K562 (cell line): ENCODE measurements at regions not wholly inside any gene's neighbourhood (a gene's known extent, or its start where the extent isn't known, plus 50 kb on each side); places are given as distances from the start of the nearest gene placed in this dataset.

ENCODE experiments used
- ARID4B ChIP-seq: sonication (generic); formaldehyde crosslinking; IDR thresholded peaks from 2 replicates; pipeline ENCODE4 v1.8.0; 2022; ENCODE audit warnings: mild to moderate bottlenecking, missing genetic modification reagents
- ASH1L ChIP-seq: fragments of 450-650 bp; IDR thresholded peaks from 2 replicates; pipeline ENCODE4 v1.6.1; 2018; ENCODE audit warnings: borderline replicate concordance, mild to moderate bottlenecking, low read depth; ENCODE audit not compliant: partially characterized antibody
- BRD9 ChIP-seq: fragments of 450-650 bp; IDR thresholded peaks from 2 replicates; pipeline ENCODE4 v1.6.1; 2018; ENCODE audit warnings: low read depth; ENCODE audit not compliant: partially characterized antibody
- C11orf30 ChIP-seq: fragments of 450-650 bp; IDR thresholded peaks from 2 replicates; pipeline ENCODE4 v1.6.1; 2016; ENCODE audit warnings: low read depth, mild to moderate bottlenecking
- ELF1 ChIP-seq: fragments of 200-800 bp; sonication (Bioruptor generic); IDR thresholded peaks from 2 replicates; pipeline ENCODE4 v1.6.1; 2016; ENCODE audit warnings: missing genetic modification characterization, missing compliant biosample characterization
- EZH2 ChIP-seq: IDR thresholded peaks from 2 replicates; pipeline ENCODE4 v1.6.1; 2012; ENCODE audit warnings: low read depth, mild to moderate bottlenecking, inconsistent platforms, low read length, borderline replicate concordance
- FOXJ3 ChIP-seq: sonication (generic); formaldehyde crosslinking; IDR thresholded peaks from 2 replicates; pipeline ENCODE4 v1.4.0; 2020; ENCODE audit warnings: mild to moderate bottlenecking, missing genetic modification reagents
- FOXO4 ChIP-seq: fragments of 450-650 bp; formaldehyde crosslinking; IDR thresholded peaks from 2 replicates; pipeline ENCODE4 v1.4.0; 2020; ENCODE audit warnings: mild to moderate bottlenecking, moderate library complexity
- GTF2A2 ChIP-seq: IDR thresholded peaks from 2 replicates; pipeline ENCODE4 v1.6.1; 2016; ENCODE audit warnings: mild to moderate bottlenecking, missing genetic modification characterization, missing compliant biosample characterization
- IFI16 ChIP-seq: fragments of 250-450 bp; sonication (Bioruptor Pico); IDR thresholded peaks from 2 replicates; pipeline ENCODE4 v2.1.2; 2022; ENCODE audit warnings: mild to moderate bottlenecking, inconsistent platforms
- KAT7 ChIP-seq: sonication (generic); formaldehyde crosslinking; IDR thresholded peaks from 2 replicates; pipeline ENCODE4 v1.8.0; 2022; ENCODE audit warnings: missing genetic modification reagents, mild to moderate bottlenecking, borderline replicate concordance
- MAFF ChIP-seq: IDR thresholded peaks from 2 replicates; pipeline ENCODE4 v1.6.1; 2012; ENCODE audit warnings: low read length, improper control_type of control experiment
- NFE2 ChIP-seq: IDR thresholded peaks from 2 replicates; pipeline ENCODE4 v1.6.1; 2014; ENCODE audit warnings: antibody characterized with exemption, low read depth
- PHB2 ChIP-seq: fragments of 450-650 bp; IDR thresholded peaks from 2 replicates; pipeline ENCODE4 v1.6.1; 2017; ENCODE audit warnings: low read depth
- PHTF2 ChIP-seq: fragments of 250-450 bp; sonication (Bioruptor Pico); IDR thresholded peaks from 2 replicates; pipeline ENCODE4 v1.5.0; 2021; ENCODE audit warnings: mild to moderate bottlenecking
- PRMT5 ChIP-seq: sonication (generic); formaldehyde crosslinking; IDR thresholded peaks from 2 replicates; pipeline ENCODE4 v1.5.0; 2020; ENCODE audit warnings: missing genetic modification reagents
- RAD51 ChIP-seq: fragments of 450-650 bp; IDR thresholded peaks from 2 replicates; pipeline ENCODE4 v1.7.1; 2016; ENCODE audit warnings: low read depth, mild to moderate bottlenecking, borderline replicate concordance
- SIN3B ChIP-seq: fragments of 450-650 bp; IDR thresholded peaks from 2 replicates; pipeline ENCODE4 v1.6.1; 2017; ENCODE audit warnings: low read depth, mild to moderate bottlenecking, moderate library complexity
- TEAD1 ChIP-seq, 2 experiments: fragments of 450-650 bp in 1 of 2; sonication (generic) in 1 of 2; formaldehyde crosslinking; IDR thresholded peaks; 2 replicates each; pipeline versions ENCODE4 v1.4.0 to v1.8.0; 2020 to 2022; ENCODE audit warnings: mild to moderate bottlenecking in 2 of 2, missing genetic modification reagents in 1 of 2
- TEAD4 ChIP-seq, 2 experiments: sonication (generic) in 1 of 2; formaldehyde crosslinking in 1 of 2; IDR thresholded peaks; 2 replicates each; pipeline versions ENCODE4 v1.6.1 to v1.8.0; 2012 to 2022; ENCODE audit warnings: borderline replicate concordance in 1 of 2, inconsistent platforms in 1 of 2, low read length in 1 of 2, mild to moderate bottlenecking in 1 of 2, missing genetic modification reagents in 1 of 2
- TFAM ChIP-seq: fragments of 250-450 bp; sonication (Bioruptor Pico); conservative IDR thresholded peaks from 2 replicates; pipeline ENCODE4 v1.5.0; 2021; ENCODE audit warnings: mild to moderate bottlenecking, moderate library complexity
- THAP7 ChIP-seq: fragments of 250-450 bp; sonication (Bioruptor Pico); IDR thresholded peaks from 2 replicates; pipeline ENCODE4 v1.5.0; 2021
- TRIM24 ChIP-seq, 2 experiments: fragments of 450-650 bp; IDR thresholded peaks; 2 replicates each; pipeline ENCODE4 v1.6.1; 2016
- ZC3H8 ChIP-seq: fragments of 450-650 bp; IDR thresholded peaks from 2 replicates; pipeline ENCODE4 v1.6.1; 2017
- ZNF12 ChIP-seq: sonication (generic); formaldehyde crosslinking; IDR thresholded peaks from 2 replicates; pipeline ENCODE4 v1.4.0; 2020; ENCODE audit warnings: mild to moderate bottlenecking, missing genetic modification reagents
- ZNF146 ChIP-seq: IDR thresholded peaks from one replicate; pipeline ENCODE4 v1.6.1; 2018; ENCODE audit warnings: missing compliant biosample characterization; ENCODE audit not compliant: unreplicated experiment
- ZNF282 ChIP-seq: sonication (generic); formaldehyde crosslinking; IDR thresholded peaks from 2 replicates; pipeline ENCODE4 v1.8.1; 2023; ENCODE audit warnings: missing genetic modification reagents
- ZNF444 ChIP-seq: fragments of 250-450 bp; sonication (Bioruptor Pico); IDR thresholded peaks from 2 replicates; pipeline ENCODE4 v1.4.0; 2020; ENCODE audit warnings: mild to moderate bottlenecking, moderate library complexity

GRCh38 chr12:89975574-89975973, 266.9 kb upstream of the ATP2B1 start (continued):
- no peak for TF ChIP-seq BRD9
- TF ChIP-seq ASH1L, result no peak
- TF ChIP-seq TEAD4 (IDR thresholded peaks at IDR 0.05; ENCODE audit: low read length), result no peak
- TF ChIP-seq TEAD4 (CRISPR knock-in tag; IDR thresholded peaks at IDR 0.05; ENCODE audit: borderline replicate concordance), result no peak
- TF ChIP-seq TRIM24 (IDR thresholded peaks at IDR 0.05), result no peak
- TF ChIP-seq EZH2, result no peak
- TF ChIP-seq ARID4B (CRISPR knock-in tag), result no peak
- 0 out of 2 replicates have a peak, but pooled peaks have one; percentile 20 for TF ChIP-seq NFE2
- TF ChIP-seq ZNF282 (CRISPR knock-in tag), result no peak
- TF ChIP-seq PHTF2 (CRISPR knock-in tag), result no peak
- no peak for TF ChIP-seq GTF2A2 (tag)
- no peak for TF ChIP-seq ZC3H8
- TF ChIP-seq TFAM (CRISPR knock-in tag), result no peak
- no peak for TF ChIP-seq KAT7 (CRISPR knock-in tag)
- no peak for TF ChIP-seq FOXJ3 (CRISPR knock-in tag)
- TF ChIP-seq IFI16 (CRISPR knock-in tag), result no peak
- TF ChIP-seq PRMT5 (CRISPR knock-in tag), result no peak
- peak; percentile 97 for TF ChIP-seq C11orf30
- TF ChIP-seq SIN3B, result no peak
- no peak for TF ChIP-seq ELF1 (tag)
- no peak for TF ChIP-seq PHB2
- no peak for TF ChIP-seq TEAD1 (CRISPR knock-in tag; IDR thresholded peaks at IDR 0.05)
- TF ChIP-seq RAD51, result no peak
- no peak for TF ChIP-seq ZNF146 (CRISPR knock-in tag)
- no peak for TF ChIP-seq THAP7 (CRISPR knock-in tag)
- no peak for TF ChIP-seq FOXO4 (CRISPR knock-in tag)
- peak; percentile 100 for TF ChIP-seq MAFF
- TF ChIP-seq ZNF12 (CRISPR knock-in tag), result no peak
- no peak for TF ChIP-seq ZNF444 (CRISPR knock-in tag)
